Natural killer cell (primary cell): ENCODE measurements at regions not wholly inside any gene's neighbourhood (a gene's known extent, or its start where the extent isn't known, plus 50 kb on each side); places are given as distances from the start of the nearest gene placed in this dataset.

Experiments
- ATAC-seq, 3 donors: fragments of 150-1000 bp in 2 of 3; fragments of 200-7000 bp in 1 of 3; cut with Tn5 transposase; 1 replicate in 1 of 3; 2 replicates in 2 of 3; pipeline ENCODE4 v1.10.0; 2021; ENCODE audit warnings: mild to moderate bottlenecking in 2 of 3, moderate library complexity in 2 of 3
- DNase-seq, 2 donors: peaks; one replicate each; pipeline versions ENCODE4 v3.0.0 to v3.0.0-alpha.2; 2013 to 2021; ENCODE audit warnings: mixed read lengths in 1 of 2
- H3K27ac ChIP-seq: one replicate; pipeline ENCODE4 v1.5.1; 2013; ENCODE audit warnings: mild to moderate bottlenecking, low read length
- H3K27me3 ChIP-seq: one replicate; pipeline ENCODE4 v1.6.1; 2013; ENCODE audit warnings: low read length; ENCODE audit not compliant: control insufficient read depth, insufficient read depth
- H3K36me3 ChIP-seq: one replicate; pipeline ENCODE4 v1.6.1; 2013; ENCODE audit warnings: low read length; ENCODE audit not compliant: control insufficient read depth, insufficient read depth
- H3K4me1 ChIP-seq: one replicate; pipeline ENCODE4 v1.6.1; 2013; ENCODE audit warnings: low read length; ENCODE audit not compliant: control insufficient read depth, insufficient read depth
- H3K4me3 ChIP-seq: one replicate; pipeline ENCODE4 v1.5.1; 2013; ENCODE audit warnings: low read length
- H3K9me3 ChIP-seq: one replicate; pipeline ENCODE4 v1.6.1; 2013; ENCODE audit warnings: low read length; ENCODE audit not compliant: control insufficient read depth, insufficient read depth
- H3K27ac Mint-ChIP-seq, 2 donors: one replicate each; pipeline ENCODE4 v1.8.0; 2022; ENCODE audit warnings: mild to moderate bottlenecking in 2 of 2, mixed read lengths in 2 of 2, moderate library complexity in 1 of 2
- H3K27me3 Mint-ChIP-seq, 2 donors: one replicate each; pipeline ENCODE4 v1.8.0; 2022; ENCODE audit warnings: low read depth in 2 of 2, mixed read lengths in 2 of 2
- H3K36me3 Mint-ChIP-seq: one replicate; pipeline ENCODE4 v1.8.0; 2022; ENCODE audit warnings: mixed read lengths
- H3K4me1 Mint-ChIP-seq, 2 donors: one replicate each; pipeline ENCODE4 v1.8.0; 2022; ENCODE audit warnings: mixed read lengths in 2 of 2
- H3K4me3 Mint-ChIP-seq: one replicate; pipeline ENCODE4 v1.8.0; 2022; ENCODE audit warnings: mild to moderate bottlenecking, moderate library complexity, mixed read lengths
- H3K9me3 Mint-ChIP-seq, 2 donors: one replicate each; pipeline ENCODE4 v1.8.0; 2022; ENCODE audit warnings: mixed read lengths in 2 of 2
- CTCF ChIP-seq: fragments of 200-600 bp; IDR thresholded peaks from one replicate; pipeline ENCODE4 v1.8.0; 2022; ENCODE audit warnings: antibody characterized with exemption
- WGBS: methylation state at CpG from one replicate; pipeline ENCODE4 v1.1.7; 2013; ENCODE audit warnings: missing lambda C conversion rate; ENCODE audit not compliant: insufficient coverage; 5-methylcytosine and 5-hydroxymethylcytosine counted together
- intact Hi-C: fragments of 100-400 bp; cut with micrococcal nuclease; formaldehyde crosslinking; loops from one replicate; pipeline ENCODE4 v1.14.2; 2022

- DNase-seq (peak; percentile 95 to 96), ATAC-seq (peak; percentile 97 to 100 (median 100))
- no peak overlapping the region for H3K27ac ChIP-seq
- Mint-ChIP-seq H3K36me3 (no peaks in the 10 kb centered on the region), H3K9me3 (no peaks in the 10 kb centered on the region), H3K4me3 (peak overlapping the region; percentile 78), H3K27me3 (no peaks in the 10 kb centered on the region), H3K27ac (peak overlapping the region; percentile 29 to 78), H3K4me1 (peaks cover 20 to 23% of the 10 kb centered on the region in 2 donors)
- WGBS, result 56% methylated on average over 39 of the region's 39 CpGs
- no peak overlapping the region for H3K4me3 ChIP-seq
- intact Hi-C loops, result loop anchor here (1.0 to 10.0 kb wide), 7 partner anchors 25 to 732 kb away; partner anchors contain the start of gene KATNAL1
- no peaks in the 10 kb centered on the region for H3K36me3 ChIP-seq
- TF ChIP-seq CTCF, result peak; percentile 95
- peaks cover 12% of the 10 kb centered on the region for H3K4me1 ChIP-seq
- H3K9me3 ChIP-seq, result no peaks in the 10 kb centered on the region
- no peaks in the 10 kb centered on the region for H3K27me3 ChIP-seq
Observed at GRCh38 chr13:30132623-30133553, 174.5 kb downstream of the KATNAL1 start.

- peaks cover 8% of the 10 kb centered on the region for H3K4me1 ChIP-seq
- intact Hi-C loops, result no loop called here
- no peak for DNase-seq
- no peak for ATAC-seq
- Mint-ChIP-seq H3K27me3 (no peaks in the 10 kb centered on the region), H3K36me3 (no peaks in the 10 kb centered on the region), H3K4me1 (peaks cover 15 to 18% of the 10 kb centered on the region in 2 donors), H3K4me3 (no peak overlapping the region), H3K27ac (no peak overlapping the region), H3K9me3 (no peaks in the 10 kb centered on the region)
- no peaks in the 10 kb centered on the region for H3K27me3 ChIP-seq
- no peak overlapping the region for H3K4me3 ChIP-seq
- H3K9me3 ChIP-seq, result no peaks in the 10 kb centered on the region
- H3K36me3 ChIP-seq, result no peaks in the 10 kb centered on the region
- no peak for TF ChIP-seq CTCF
- 77% methylated on average over 2 of the region's 2 CpGs for WGBS
- H3K27ac ChIP-seq, result no peak overlapping the region
Observed at GRCh38 chr13:30129411-30129810, 177.9 kb downstream of the KATNAL1 start.

- Mint-ChIP-seq H3K27ac (no peak overlapping the region), H3K27me3 (no peaks in the 10 kb centered on the region)
Observed at GRCh38 chr13:30128591-30128990, 178.8 kb downstream of the KATNAL1 start.

More at GRCh38 chr13:30128591-30128990, 178.8 kb downstream of the KATNAL1 start:
- Mint-ChIP-seq H3K4me1 (peaks cover 13 to 20% of the 10 kb centered on the region in 2 donors), H3K36me3 (no peaks in the 10 kb centered on the region), H3K9me3 (no peaks in the 10 kb centered on the region), H3K4me3 (no peak overlapping the region)
- TF ChIP-seq CTCF, result no peak
- 57% methylated on average over 2 of the region's 2 CpGs for WGBS
- Histone ChIP-seq H3K4me1 (peaks cover 8% of the 10 kb centered on the region), H3K27ac (no peak overlapping the region), H3K4me3 (no peak overlapping the region), H3K27me3 (no peaks in the 10 kb centered on the region), H3K9me3 (no peaks in the 10 kb centered on the region), H3K36me3 (no peaks in the 10 kb centered on the region)
- DNase-seq (no peak), ATAC-seq (no peak)
- intact Hi-C loops, result no loop called here
